Middle frontal gyrus (tissue), 1 donor: ENCODE measurements at regions not wholly inside any gene's neighbourhood (a gene's known extent, or its start where the extent isn't known, plus 50 kb on each side); places are given as distances from the start of the nearest gene placed in this dataset.

Experiments used
- DNase-seq: peaks from one replicate; pipeline ENCODE4 v3.0.0-alpha.2; 2015; ENCODE audit warnings: low spot score; ENCODE audit errors: extremely low spot score

DNA sequence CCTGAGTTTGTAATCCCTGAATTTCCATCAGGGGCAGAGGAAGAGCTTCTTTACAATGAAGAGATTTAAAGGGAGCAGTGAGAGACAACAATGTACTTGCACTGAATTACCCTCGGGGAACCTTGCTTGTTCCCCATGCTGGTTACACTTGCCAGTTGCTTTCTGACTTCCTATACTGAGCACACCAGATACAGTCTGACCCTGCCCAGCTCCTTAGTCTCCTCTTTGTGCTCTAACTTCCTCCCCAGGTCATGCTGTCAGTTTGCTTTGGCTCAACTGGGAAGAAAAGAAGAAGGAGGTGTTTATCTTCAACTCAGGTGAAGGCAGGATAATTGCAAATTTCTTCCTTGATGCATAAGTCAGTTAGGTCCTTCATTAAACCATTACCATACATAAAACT, 658.4 kb downstream of the NYAP2 start:
- DNase-seq = no peak

DNA sequence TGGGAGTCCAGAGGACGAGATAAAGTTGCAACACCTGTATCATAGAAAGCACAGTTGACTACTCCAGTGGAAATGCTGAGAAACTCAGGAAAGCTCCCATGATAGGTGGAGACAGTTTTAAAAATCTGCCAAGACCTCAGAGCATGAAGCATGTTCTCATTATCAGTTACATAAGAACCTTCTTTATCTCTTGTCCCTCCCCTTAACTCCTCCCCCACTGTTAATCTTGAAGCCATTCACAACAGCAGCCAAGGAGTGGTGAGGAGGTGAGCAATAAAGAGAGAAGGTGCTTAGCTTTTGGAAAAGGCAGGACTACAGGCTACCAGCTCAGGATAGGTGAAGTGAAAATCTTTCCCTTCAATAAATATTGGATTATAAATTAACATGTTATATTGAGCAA, 657.9 kb downstream of the NYAP2 start:
- DNase-seq = no peak

GRCh38 chr2:226052772-226053416, 653.4 kb downstream of the NYAP2 start:
- DNase-seq = no peak

- DNase-seq = no peak
Observed at GRCh38 chr2:226050822-226051221, 651.3 kb downstream of the NYAP2 start.

DNA sequence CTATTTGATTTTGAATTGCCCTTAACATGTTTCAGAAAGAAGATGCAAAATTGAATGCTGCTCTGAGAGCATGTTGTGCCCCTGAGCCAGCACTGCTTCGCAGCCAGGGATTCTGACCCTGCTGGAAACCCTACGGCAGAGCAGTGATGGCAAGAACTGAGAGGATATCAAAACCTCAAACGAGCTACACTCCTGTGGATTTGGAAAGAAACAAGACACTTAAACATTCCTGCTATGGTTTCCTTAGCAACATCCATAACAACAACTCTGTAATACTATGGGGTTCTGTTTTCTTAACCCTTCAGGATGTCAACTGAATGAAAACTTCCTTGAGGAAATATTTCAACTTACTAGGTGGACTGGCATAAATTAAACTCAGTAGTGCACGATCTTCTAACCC, 649.1 kb downstream of the NYAP2 start:
- DNase-seq = no peak

DNA sequence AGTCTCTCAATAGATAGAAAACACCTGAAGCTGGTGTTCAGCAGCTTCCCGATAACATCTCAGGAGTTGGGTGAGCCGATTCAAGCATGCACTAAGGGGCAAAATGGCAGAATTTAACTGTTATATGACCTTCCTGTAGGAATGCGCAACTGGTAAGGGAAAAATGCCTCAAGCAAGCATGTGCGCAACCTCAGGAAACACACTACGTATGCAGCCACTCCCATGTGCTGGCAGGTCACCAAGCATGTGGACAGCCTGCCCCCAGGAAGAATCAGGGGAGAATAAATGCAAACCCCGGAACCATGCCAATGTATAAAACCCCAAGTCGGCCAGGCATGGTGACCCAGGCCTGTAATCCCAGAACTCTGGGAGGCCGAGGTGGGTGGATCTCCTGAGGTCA, 645.6 kb downstream of the NYAP2 start:
- DNase-seq = no peak

DNA sequence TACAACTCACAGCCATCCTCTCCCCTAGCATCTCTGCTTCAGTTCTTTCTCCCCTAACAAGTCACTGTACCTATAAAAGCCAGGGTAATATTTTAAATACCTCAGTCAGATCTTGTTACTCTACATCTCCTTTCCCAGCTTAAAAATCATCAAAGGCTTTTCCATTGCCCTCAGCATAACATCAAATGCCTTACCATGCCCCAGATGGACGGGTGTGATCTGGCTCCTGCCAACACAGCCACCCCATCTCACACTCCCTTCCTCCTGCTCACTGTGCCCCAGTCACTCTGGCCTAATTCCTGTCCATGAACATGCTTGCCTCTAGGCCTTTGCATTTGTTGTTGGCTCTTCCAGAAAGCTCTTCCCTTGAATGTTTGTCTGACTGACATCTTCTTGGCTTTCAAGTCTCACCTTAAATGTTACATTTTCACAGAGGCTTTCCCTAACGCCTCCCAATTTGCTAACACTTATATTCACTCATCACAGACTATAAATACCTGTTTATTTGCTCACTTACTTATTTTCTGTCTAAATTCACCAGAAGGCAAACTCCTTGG, 640.9 kb downstream of the NYAP2 start:
- DNase-seq = no peak

GRCh38 chr2:226037526-226037925, 638.0 kb downstream of the NYAP2 start:
- no peak for DNase-seq

DNA sequence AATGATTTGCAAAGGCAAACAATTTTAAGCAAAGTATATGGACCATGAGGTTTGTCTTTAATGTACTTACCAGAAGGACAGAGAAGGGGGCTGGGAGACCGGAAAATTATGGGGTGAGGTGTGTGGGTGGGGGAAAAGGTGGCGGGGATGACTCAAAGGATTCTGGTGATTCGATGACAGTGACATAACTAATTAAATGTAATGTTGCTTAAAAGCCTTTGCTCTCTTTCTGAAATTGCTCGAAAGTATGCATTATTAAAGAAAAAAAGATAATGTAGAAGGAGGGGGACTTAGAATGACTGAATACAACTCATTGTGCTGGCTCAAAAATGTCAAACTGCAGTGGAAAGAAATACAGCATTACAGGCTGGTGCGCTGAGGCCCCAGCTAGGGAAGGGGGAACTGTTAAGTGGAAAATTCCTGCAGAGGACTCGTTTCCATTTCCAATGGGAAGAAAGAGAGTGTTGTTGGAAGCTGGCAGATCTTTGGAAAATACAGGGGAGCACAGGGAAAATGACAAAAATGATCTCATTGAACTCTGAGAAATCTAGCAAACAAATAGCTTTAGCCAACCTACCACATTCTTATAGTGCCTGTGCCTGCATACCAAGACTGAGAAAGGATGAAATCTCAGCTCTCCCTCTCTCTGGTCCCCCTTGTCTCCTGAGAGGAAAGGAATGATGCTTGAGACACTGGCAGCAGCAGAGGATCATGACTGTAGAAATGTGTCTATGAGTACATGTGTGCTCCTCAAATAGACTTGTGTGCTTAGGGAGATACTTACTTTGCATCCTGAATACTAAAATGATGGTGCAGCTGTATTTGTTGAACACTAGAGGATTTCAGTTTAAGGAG, 632.4 kb downstream of the NYAP2 start:
- DNase-seq = no peak

- DNase-seq = no peak
Observed at GRCh38 chr2:226030788-226031646, 631.5 kb downstream of the NYAP2 start.

DNA sequence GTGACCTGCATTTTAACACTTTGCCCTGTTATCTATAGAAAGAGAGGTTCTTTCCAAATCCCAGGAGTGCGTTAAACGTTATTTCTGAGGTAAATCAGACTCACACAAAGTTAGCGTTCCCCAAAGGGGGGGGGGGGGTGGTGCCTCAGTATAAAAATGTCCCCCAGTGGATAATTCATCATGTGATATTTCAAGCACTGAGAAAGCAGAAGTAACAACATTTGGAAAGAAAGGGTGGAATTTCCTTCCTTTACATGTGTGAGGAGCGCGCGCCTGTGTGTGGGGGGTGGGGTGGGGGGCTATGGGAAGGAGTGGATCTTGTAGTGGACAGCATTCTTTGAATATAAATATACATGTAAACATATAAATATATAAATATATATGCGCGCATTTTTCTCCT, 630.9 kb downstream of the NYAP2 start:
- no peak for DNase-seq

- DNase-seq = no peak
Observed at GRCh38 chr2:226023946-226024345, 624.4 kb downstream of the NYAP2 start.

- DNase-seq = no peak
Observed at GRCh38 chr2:226023383-226023782, 623.9 kb downstream of the NYAP2 start.

DNA sequence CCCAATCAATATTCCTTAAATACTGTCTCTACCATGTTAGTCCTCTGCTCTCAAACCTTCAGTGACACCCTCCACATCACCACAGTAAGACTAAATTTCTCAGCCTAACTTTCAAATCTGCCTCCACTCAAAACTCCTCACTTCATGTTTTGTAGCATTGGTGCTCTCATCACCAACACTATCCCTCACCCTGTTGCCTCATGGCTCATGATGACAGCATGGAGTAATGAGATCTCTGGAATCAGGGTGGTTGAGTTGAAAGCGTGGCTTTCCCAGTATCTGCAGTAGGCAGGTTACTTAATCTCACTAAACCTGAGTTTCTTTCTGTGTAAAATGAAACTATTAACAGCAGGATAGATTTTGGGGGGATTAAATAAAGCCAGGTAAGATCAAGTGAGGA, 621.4 kb downstream of the NYAP2 start:
- no peak for DNase-seq

DNA sequence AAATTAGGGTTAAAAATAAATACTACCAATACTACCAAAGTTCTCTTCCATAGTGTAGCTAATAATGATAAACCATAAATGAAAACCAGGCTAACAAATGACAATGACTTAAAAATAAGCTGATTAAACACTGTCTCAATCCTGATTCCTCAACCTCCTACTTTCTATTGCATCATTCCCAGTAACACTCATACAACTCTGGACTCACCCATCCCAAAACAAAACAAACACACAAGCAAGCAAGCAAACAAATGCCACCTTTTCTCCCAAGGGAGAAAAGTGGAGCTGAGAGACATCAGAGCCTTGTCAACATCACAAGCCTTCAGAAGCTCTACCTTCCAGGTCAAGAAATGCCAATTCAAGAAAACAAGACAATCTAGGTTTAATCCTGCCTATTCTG, 620.7 kb downstream of the NYAP2 start:
- no peak for DNase-seq

DNA sequence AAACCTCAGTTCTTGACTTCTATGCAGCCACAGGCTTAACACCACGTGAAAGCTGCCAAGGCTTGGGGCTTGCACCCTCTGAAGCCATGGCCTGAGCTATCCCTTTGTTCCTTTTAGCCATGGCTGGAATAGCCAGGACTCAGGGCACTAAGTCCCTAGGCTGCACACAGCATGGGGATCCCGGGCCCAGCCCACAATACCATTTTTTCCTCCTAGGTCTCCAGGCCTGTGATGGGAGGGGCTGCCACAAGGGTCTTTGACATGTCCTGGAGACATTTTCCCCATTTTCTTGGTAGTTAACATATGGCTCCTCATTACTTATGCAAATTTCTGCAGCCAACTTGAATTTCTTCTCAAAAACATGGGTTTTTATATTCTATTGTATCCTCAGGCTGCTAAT, 619.1 kb downstream of the NYAP2 start:
- no peak for DNase-seq

- no peak for DNase-seq
Observed at GRCh38 chr2:226017537-226017936, 618.0 kb downstream of the NYAP2 start.

DNA sequence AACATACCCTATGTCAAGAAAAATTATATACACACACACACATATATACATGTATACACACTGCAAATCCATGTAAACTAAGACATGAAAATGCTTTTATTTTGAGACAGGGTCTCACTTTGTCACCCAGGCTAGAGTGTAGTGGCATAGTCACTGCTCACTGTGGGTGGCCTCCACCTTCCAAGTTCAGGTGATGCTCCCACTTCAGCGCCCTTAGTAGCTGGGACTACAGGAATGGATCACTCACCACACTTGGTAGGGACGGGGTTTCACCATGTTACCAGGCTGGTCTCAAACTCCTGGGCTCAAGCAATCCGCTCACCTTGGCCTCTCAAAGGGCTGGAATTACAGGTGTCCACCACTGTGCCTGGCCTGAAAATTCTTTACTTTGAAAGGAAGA, 617.6 kb downstream of the NYAP2 start:
- no peak for DNase-seq

DNA sequence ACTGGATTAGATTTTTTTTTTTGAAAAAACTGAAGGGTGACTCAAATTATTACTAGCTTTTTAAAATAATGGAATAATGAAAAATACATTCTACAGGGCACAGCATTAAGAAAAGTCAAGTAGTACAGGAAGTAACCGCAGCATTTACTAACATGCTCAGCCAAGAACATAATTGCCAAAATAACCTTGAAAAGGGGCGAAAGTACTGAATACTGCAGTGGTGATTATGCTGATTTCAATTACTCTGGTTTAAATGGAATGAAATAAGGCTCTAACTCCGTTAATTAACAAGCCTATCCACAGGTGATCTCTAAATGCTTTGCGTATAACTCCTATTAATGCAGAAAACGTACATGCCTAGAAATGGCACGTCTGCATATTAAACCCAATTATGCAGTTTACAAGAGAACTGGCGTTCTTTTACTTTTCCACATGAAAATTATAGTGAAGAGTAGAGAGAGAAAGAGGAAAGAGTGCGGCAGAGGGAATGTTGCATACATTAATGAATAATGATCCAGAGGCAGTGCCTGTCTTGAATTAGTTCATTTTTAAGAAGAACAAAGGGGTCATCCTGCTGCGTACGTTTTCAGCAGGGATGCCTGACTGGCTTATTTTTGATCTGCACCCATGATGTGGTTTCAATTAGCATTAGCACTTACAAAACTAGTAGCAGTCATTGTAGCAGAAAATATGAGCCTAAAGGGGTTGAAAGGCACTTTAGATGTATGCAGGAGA, 612.4 kb downstream of the NYAP2 start:
- DNase-seq = no peak

GRCh38 chr2:226002438-226002837, 602.9 kb downstream of the NYAP2 start:
- DNase-seq = no peak

DNA sequence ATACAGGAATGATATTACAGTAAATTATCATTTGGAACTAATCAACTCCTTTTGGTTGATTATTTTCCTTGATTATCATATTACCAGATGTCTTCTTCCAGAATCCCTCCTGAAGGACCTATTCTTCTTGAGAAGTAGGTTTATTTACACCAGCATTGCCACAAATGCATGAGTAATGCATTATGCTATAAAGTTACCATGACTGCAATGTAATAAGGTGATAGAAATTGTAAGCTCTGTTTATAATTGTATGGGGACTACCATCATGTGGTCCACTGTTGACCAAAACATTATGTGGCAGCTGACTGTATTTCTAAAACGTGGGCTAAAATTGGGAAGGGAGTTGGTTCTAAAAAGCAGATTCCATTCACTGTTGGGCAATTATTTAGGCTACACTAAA, 602.2 kb downstream of the NYAP2 start:
- DNase-seq = no peak
